ENCODE measurements at regions not wholly inside any gene's neighbourhood (a gene's known extent, or its start where the extent isn't known, plus 50 kb on each side); places are given as distances from the start of the nearest gene placed in this dataset.
"Not testable (repeated sequence)": the region's sequence is repeated elsewhere in the genome, so short reads cannot be mapped to it uniquely, and the experiment has no call there.

GRCh38 chr2:212913640-212914306 is 237.6 kb downstream of the IKZF2 start:
- DNase-seq (ENCODE audit: low read depth in 3 of 3) = no peak

- DNase-seq (ENCODE audit: low read depth in 3 of 3) = no peak
Measured at GRCh38 chr2:212912445-212913103, 238.8 kb downstream of the IKZF2 start.

GRCh38 chr2:212911011-212911410 is 240.4 kb downstream of the IKZF2 start:
- DNase-seq (ENCODE audit: low read depth in 3 of 3) = no peak

GRCh38 chr2:212908682-212909435 is 242.6 kb downstream of the IKZF2 start:
- no peak for DNase-seq (ENCODE audit: low read depth in 3 of 3)

GRCh38 chr2:212908031-212908430 is 243.4 kb downstream of the IKZF2 start:
- DNase-seq (ENCODE audit: low read depth in 3 of 3) = no peak

- DNase-seq (ENCODE audit: low read depth in 3 of 3) = no peak
Measured at GRCh38 chr2:212906620-212907019, 244.8 kb downstream of the IKZF2 start.

GRCh38 chr2:212905640-212906201 is 245.7 kb downstream of the IKZF2 start:
- DNase-seq (ENCODE audit: low read depth in 3 of 3) = no peak

- DNase-seq (ENCODE audit: low read depth in 3 of 3) = no peak
Measured at GRCh38 chr2:212904646-212905045, 246.8 kb downstream of the IKZF2 start.

- no peak for DNase-seq (ENCODE audit: low read depth in 3 of 3)
Measured at GRCh38 chr2:212903413-212903812, 248.0 kb downstream of the IKZF2 start.

GRCh38 chr2:212902421-212902820 is 249.0 kb downstream of the IKZF2 start:
- no peak for DNase-seq (ENCODE audit: low read depth in 3 of 3)

GRCh38 chr2:212901604-212902275 is 249.7 kb downstream of the IKZF2 start:
- no peak for DNase-seq (ENCODE audit: low read depth in 3 of 3)

- DNase-seq (ENCODE audit: low read depth in 3 of 3) = no peak
Measured at GRCh38 chr2:212900715-212901114, 250.7 kb downstream of the IKZF2 start.

- no peak for DNase-seq (ENCODE audit: low read depth in 3 of 3)
Measured at GRCh38 chr2:212898011-212898410, 253.4 kb downstream of the IKZF2 start.

GRCh38 chr2:212897296-212897695 is 254.1 kb downstream of the IKZF2 start:
- DNase-seq (ENCODE audit: low read depth in 3 of 3) = no peak

GRCh38 chr2:212894026-212894425 is 257.4 kb downstream of the IKZF2 start:
- no peak for DNase-seq (ENCODE audit: low read depth in 3 of 3)

GRCh38 chr2:212893216-212893615 is 258.2 kb downstream of the IKZF2 start:
- DNase-seq (ENCODE audit: low read depth in 3 of 3) = no peak

- no peak for DNase-seq (ENCODE audit: low read depth in 3 of 3)
Measured at GRCh38 chr2:212892193-212892592, 259.2 kb downstream of the IKZF2 start.

- no peak for DNase-seq (ENCODE audit: low read depth in 3 of 3)
Measured at GRCh38 chr2:212891580-212891979, 259.8 kb downstream of the IKZF2 start.

- DNase-seq (ENCODE audit: low read depth in 3 of 3) = no peak
Measured at GRCh38 chr2:212882626-212883025, 268.8 kb downstream of the IKZF2 start.

- not testable (repeated sequence) for DNase-seq (ENCODE audit: low read depth in 3 of 3)
Measured at GRCh38 chr2:212876556-212876955, 274.9 kb downstream of the IKZF2 start.

GRCh38 chr2:212875950-212876349 is 275.5 kb downstream of the IKZF2 start:
- DNase-seq (ENCODE audit: low read depth in 3 of 3) = not testable (repeated sequence)

GRCh38 chr2:212873256-212873655 is 278.2 kb downstream of the IKZF2 start:
- DNase-seq (ENCODE audit: low read depth in 3 of 3) = no peak

Measured in stimulated activated CD4-positive, alpha-beta T cell treated with anti-CD3 and anti-CD28 coated beads, TNF-alpha, amount 100 ng/mL, for 48 hours (primary cell).